GM21619 (cell line): ENCODE measurements at regions not wholly inside any gene's neighbourhood (a gene's known extent, or its start where the extent isn't known, plus 50 kb on each side); places are given as distances from the start of the nearest gene placed in this dataset.

Experiments
- ATAC-seq: cut with Tn5 transposase; IDR thresholded peaks from one replicate; pipeline ENCODE4 v1.9.1; 2021; ENCODE audit not compliant: unreplicated experiment

DNA sequence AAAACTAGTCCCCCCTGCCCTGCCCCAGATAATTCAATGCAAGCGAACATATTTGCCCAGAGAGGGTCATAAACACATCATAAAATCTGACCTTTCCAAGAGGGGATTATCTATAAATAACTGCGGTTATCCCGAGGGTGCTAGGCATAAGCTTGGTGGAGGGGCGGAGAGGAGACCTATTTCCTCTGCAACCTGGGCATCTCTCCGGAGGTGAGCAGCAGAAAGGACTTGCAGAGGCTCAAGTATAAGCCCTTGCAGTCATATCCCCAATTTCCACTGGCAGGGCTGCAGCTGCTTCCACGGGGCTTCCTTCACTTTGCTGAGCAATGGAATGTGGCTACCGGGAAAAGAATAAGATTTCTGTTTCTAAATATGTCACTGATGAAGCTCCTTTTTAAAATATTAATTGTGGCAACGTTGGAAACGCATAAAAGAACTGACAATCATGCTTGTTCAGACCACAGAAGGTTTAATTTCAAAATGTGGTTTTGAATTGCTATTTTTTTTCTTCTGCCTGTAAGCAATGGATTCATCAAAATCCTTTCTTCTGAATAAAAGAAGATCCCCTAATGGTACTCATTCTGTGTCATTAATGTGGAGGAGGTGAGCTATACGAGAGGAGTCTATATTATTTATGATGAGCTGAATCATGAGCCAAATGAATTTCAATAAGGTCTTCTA lies 268.9 kb upstream of the ATP2B1 start:
- no peak for ATAC-seq

DNA sequence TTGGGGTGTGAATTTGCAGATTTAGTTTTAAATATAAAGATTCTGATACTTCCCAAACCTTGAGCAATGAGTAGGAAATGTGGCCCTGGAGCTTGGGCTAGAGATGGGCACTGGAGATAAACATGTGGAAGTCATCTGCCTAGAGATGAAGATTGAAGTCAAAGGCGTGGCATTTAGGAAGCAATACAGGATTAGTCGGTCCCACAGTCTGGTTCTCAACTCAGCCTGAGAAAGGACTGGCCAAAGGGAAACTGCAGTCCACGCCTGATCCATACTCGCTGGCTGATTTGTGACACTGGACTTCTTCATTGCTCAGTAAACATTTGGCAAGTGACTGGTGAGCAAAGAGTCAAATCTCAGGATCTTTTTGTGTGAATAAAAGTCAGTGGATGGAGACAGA lies 268.2 kb upstream of the ATP2B1 start:
- ATAC-seq: no peak

- no peak for ATAC-seq
These were observed 266.9 kb upstream of the ATP2B1 start for GRCh38 chr12:89975574-89975973.

- no peak for ATAC-seq
These were observed 263.2 kb upstream of the ATP2B1 start for GRCh38 chr12:89971880-89972279.

- no peak for ATAC-seq
These were observed 262.1 kb upstream of the ATP2B1 start for GRCh38 chr12:89970722-89971121.

- no peak for ATAC-seq
These were observed 260.5 kb upstream of the ATP2B1 start for GRCh38 chr12:89969093-89969492.

- ATAC-seq: no peak
These were observed 259.6 kb upstream of the ATP2B1 start for GRCh38 chr12:89968151-89968700.

- ATAC-seq: no peak
These were observed 258.0 kb upstream of the ATP2B1 start for GRCh38 chr12:89966495-89967240.

DNA sequence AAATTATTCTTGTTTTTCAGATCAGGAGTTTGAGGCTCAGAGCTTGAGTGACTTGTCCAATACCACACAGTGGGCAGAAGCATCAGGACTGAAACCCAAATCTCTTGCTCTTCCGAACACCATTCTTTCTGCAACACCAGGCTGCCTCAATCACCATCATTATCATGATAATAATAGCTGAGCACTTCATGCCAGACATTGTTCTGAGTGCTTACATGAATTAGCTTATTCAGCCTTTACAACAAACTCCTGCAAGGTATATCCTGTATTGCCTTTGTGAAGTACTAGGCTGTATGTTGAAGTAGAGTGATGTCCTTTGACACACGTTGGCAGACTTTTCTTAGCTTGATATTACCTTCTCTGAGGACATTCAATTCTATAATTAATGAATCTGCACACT lies 257.4 kb upstream of the ATP2B1 start:
- ATAC-seq: no peak

DNA sequence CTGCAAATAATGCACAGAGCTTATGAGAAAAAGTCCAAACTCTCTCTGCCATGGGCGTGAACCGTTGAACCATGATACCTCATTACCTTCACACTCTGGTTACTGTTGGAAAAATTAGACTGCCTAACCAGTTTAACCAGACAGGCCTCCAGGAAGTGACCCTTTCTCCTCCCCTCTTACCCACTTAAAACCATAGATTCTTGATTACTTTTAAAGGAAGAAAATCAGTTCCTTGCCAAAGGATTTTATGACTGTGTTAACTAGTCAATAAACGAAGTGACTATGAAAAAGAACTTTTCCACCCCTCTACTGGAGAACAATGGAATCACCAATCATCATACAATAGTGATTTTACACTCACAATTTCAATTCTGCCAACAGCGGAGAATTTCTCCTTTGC lies 254.0 kb upstream of the ATP2B1 start:
- ATAC-seq: no peak

GRCh38 chr12:89960607-89961394 lies 252.2 kb upstream of the ATP2B1 start:
- peak; percentile 18 for ATAC-seq

- ATAC-seq: peak; percentile 93
These were observed 251.4 kb upstream of the ATP2B1 start for GRCh38 chr12:89960011-89960507.

GRCh38 chr12:89959179-89959578 lies 250.5 kb upstream of the ATP2B1 start:
- no peak for ATAC-seq

- no peak for ATAC-seq
These were observed 245.6 kb upstream of the ATP2B1 start for GRCh38 chr12:89954259-89954658.

GRCh38 chr12:89951694-89952060 lies 243.0 kb upstream of the ATP2B1 start:
- no peak for ATAC-seq

GRCh38 chr12:89951050-89951693 lies 242.5 kb upstream of the ATP2B1 start:
- no peak for ATAC-seq

- peak; percentile 35 for ATAC-seq
These were observed 241.8 kb upstream of the ATP2B1 start for GRCh38 chr12:89950421-89950820.

GRCh38 chr12:89949457-89950195 lies 241.0 kb upstream of the ATP2B1 start:
- peak; percentile 93 for ATAC-seq

GRCh38 chr12:89948271-89949175 lies 239.9 kb upstream of the ATP2B1 start:
- ATAC-seq: no peak
